Smooth muscle cell (in vitro differentiated cells): ENCODE measurements at regions not wholly inside any gene's neighbourhood (a gene's known extent, or its start where the extent isn't known, plus 50 kb on each side); places are given as distances from the start of the nearest gene placed in this dataset.

Experiments
- DNase-seq: peaks from one replicate; lab custom pipeline; 2025; ENCODE audit not compliant: unreplicated experiment; lab: John Stamatoyannopoulos, UW
- H2AFZ ChIP-seq: fragments of 200-600 bp; sonication (generic); 2 replicates; pipeline ENCODE4 v1.6.0; 2016; ENCODE audit warnings: antibody characterized with exemption, low read depth, mild to moderate bottlenecking
- H3F3A ChIP-seq: fragments of 200-600 bp; sonication (generic); 2 replicates; pipeline ENCODE4 v1.6.0; 2017; ENCODE audit warnings: antibody characterized with exemption, low read depth
- H3K27ac ChIP-seq: fragments of 200-600 bp; sonication (generic); 2 replicates; pipeline ENCODE4 v1.5.1; 2016; ENCODE audit warnings: low read depth, mild to moderate bottlenecking
- H3K27me3 ChIP-seq: fragments of 200-600 bp; sonication (generic); 2 replicates; pipeline ENCODE4 v1.6.1; 2016; ENCODE audit warnings: low read depth, mild to moderate bottlenecking
- H3K36me3 ChIP-seq: fragments of 200-600 bp; sonication (generic); 2 replicates; pipeline ENCODE4 v1.5.1; 2016; ENCODE audit warnings: low read depth
- H3K4me1 ChIP-seq: fragments of 200-600 bp; sonication (generic); 2 replicates; pipeline ENCODE4 v1.5.1; 2016; ENCODE audit warnings: low read depth
- H3K4me2 ChIP-seq: fragments of 200-600 bp; sonication (generic); 2 replicates; pipeline ENCODE4 v1.6.0; 2016; ENCODE audit warnings: mild to moderate bottlenecking
- H3K4me3 ChIP-seq: fragments of 200-600 bp; sonication (generic); 2 replicates; pipeline ENCODE4 v1.5.1; 2016; ENCODE audit warnings: mild to moderate bottlenecking
- H3K79me2 ChIP-seq: fragments of 200-600 bp; sonication (generic); 2 replicates; pipeline ENCODE4 v1.6.0; 2016; ENCODE audit warnings: low read depth, mild to moderate bottlenecking
- H3K9ac ChIP-seq: fragments of 200-600 bp; sonication (generic); 2 replicates; pipeline ENCODE4 v1.6.0; 2016; ENCODE audit warnings: low read depth
- H3K9me3 ChIP-seq: fragments of 200-600 bp; sonication (generic); replicated peaks from 2 replicates; pipeline ENCODE4 v1.5.1; 2016; ENCODE audit warnings: low read depth
- H4K20me1 ChIP-seq: fragments of 200-600 bp; sonication (generic); 2 replicates; pipeline ENCODE4 v1.6.0; 2016; ENCODE audit warnings: low read depth
- WGBS: methylation state at CpG from one replicate; pipeline ENCODE4 v1.1.7; 2016; ENCODE audit warnings: low lambda C conversion rate; 5-methylcytosine and 5-hydroxymethylcytosine counted together
- TF ChIP-seq, protein P1 (sequence below): fragments of 200-600 bp; sonication (generic); IDR thresholded peaks from 2 replicates; pipeline ENCODE4 v1.5.1; 2017; ENCODE audit warnings: borderline replicate concordance, mild to moderate bottlenecking, antibody characterized with exemption; ENCODE audit not compliant: insufficient read depth, poor library complexity, severe bottlenecking

DNA sequence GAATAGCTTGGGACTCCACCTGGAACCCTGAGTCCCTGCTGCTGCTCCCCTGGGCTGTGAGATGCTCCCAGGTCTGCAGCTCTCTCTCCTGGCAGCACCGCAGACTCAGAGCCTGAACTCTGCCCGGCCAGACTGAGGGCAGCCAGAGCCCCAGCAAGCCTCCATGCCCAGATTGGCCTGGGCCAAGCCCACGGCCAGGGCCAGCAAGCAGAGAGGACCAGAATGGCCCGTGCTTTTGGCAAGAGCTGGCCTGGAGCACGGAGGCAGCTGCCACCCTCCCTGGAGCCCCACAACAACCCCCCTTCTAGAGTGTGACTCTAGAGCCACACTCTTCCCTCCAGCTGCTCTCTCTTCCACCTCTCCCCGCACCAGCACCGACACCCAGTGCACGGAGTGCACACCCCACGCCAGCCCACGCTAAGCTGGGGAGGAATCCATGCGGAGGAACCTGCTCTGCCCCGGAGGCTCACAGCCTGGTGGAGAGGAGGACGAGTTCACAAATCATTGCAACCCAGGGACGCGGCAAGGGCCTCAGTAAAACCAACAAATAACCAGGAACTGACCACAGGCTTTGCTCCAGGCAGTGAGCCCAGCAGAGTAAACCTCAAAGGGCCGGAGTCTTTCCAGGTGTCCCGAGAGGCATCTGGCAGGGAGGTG lies 110.3 kb downstream of the HMX1 start:
- TF ChIP-seq, protein P1, sequence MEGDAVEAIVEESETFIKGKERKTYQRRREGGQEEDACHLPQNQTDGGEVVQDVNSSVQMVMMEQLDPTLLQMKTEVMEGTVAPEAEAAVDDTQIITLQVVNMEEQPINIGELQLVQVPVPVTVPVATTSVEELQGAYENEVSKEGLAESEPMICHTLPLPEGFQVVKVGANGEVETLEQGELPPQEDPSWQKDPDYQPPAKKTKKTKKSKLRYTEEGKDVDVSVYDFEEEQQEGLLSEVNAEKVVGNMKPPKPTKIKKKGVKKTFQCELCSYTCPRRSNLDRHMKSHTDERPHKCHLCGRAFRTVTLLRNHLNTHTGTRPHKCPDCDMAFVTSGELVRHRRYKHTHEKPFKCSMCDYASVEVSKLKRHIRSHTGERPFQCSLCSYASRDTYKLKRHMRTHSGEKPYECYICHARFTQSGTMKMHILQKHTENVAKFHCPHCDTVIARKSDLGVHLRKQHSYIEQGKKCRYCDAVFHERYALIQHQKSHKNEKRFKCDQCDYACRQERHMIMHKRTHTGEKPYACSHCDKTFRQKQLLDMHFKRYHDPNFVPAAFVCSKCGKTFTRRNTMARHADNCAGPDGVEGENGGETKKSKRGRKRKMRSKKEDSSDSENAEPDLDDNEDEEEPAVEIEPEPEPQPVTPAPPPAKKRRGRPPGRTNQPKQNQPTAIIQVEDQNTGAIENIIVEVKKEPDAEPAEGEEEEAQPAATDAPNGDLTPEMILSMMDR: no peak
- no peaks in the 10 kb centered on the region for H3K36me3 ChIP-seq
- H3K4me2 ChIP-seq: no peak overlapping the region
- H3K4me1 ChIP-seq: no peaks in the 10 kb centered on the region
- 78% methylated on average over 17 of the region's 17 CpGs for WGBS
- H3K27ac ChIP-seq: no peak overlapping the region
- no peak overlapping the region for H3K9ac ChIP-seq
- H4K20me1 ChIP-seq: no peaks in the 10 kb centered on the region
- H3K9me3 ChIP-seq: no peaks in the 10 kb centered on the region
- no peaks in the 10 kb centered on the region for H3K27me3 ChIP-seq
- H2AFZ ChIP-seq: no peak overlapping the region
- DNase-seq: no peak
- H3F3A ChIP-seq: no peaks in the 10 kb centered on the region
- H3K79me2 ChIP-seq: no peaks in the 10 kb centered on the region
- no peak overlapping the region for H3K4me3 ChIP-seq

DNA sequence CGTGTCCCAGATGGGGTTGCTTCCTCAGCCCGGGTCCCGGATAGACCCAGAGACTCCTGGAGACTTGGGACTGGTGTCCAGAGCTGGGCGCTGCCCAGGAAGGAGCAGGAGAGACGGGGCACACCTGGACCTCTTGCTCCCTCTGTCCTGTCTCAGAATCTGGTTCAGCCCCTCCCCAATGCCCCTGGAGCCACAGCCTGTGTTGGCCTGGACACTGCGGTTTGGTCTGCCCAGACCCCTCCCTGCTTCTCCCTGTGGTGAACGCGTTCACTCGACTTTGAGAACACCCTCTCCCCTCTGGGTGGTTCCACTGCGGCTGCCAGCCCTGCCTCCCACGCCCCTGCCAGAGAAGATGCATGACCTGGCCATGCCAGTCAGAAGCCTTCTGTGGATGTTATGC lies 111.1 kb downstream of the HMX1 start:
- TF ChIP-seq, protein P1: no peak
- Histone ChIP-seq H3K27ac (no peak overlapping the region), H3K9me3 (no peaks in the 10 kb centered on the region), H3K4me2 (no peak overlapping the region), H3F3A (no peaks in the 10 kb centered on the region), H4K20me1 (no peaks in the 10 kb centered on the region), H3K36me3 (no peaks in the 10 kb centered on the region), H3K27me3 (no peaks in the 10 kb centered on the region), H3K4me1 (no peaks in the 10 kb centered on the region), H3K4me3 (no peak overlapping the region), H3K79me2 (no peaks in the 10 kb centered on the region), H2AFZ (no peak overlapping the region), H3K9ac (no peak overlapping the region)
- WGBS: 85% methylated on average over 11 of the region's 11 CpGs
- DNase-seq: no peak

DNA sequence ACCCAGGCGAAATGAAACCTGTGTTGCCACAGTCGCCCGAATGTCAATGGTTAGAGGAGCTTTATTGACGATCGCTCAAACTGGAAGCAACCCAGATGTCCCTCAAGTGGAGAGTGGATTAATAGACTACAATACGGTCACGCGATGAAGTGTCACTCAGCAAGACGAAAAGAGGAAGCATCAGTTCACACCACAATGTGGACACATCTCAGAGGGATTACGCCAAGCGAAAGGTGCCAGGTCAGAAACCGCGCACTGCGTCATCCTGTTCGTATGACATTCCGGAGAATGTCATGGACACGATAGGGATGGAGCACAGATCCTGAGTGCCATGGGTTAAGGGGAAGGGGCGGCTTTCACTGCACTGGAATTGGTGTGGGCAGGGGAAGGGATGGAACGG lies 111.7 kb downstream of the HMX1 start:
- Histone ChIP-seq H3K27me3 (no peaks in the 10 kb centered on the region), H3K36me3 (no peaks in the 10 kb centered on the region), H3K4me2 (no peak overlapping the region), H3K9me3 (no peaks in the 10 kb centered on the region), H3K4me3 (no peak overlapping the region), H3K4me1 (no peaks in the 10 kb centered on the region), H3K79me2 (no peaks in the 10 kb centered on the region), H3K9ac (no peak overlapping the region), H4K20me1 (no peaks in the 10 kb centered on the region), H3F3A (no peaks in the 10 kb centered on the region), H3K27ac (no peak overlapping the region), H2AFZ (no peak overlapping the region)
- no peak for DNase-seq
- WGBS: 84% methylated on average over 19 of the region's 19 CpGs
- TF ChIP-seq, protein P1: no peak

DNA sequence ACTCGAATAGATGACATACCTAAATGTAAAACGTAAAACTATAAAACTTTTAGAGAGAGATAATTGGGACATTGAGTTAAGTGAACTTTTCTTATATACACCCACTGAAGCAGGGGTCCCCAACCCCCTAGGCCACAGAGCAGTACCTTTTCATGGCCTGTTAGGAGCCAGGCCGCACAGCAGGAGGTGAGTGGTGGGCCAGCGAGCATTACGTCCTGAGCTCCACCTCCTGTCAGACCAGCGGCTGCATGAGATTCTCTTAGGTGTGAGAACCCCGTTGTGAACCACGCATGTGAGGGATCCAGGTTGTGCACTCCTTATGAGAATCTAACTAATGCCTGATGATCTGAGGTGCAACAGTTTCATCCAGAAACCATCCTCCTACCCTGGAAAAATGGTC lies 114.8 kb downstream of the HMX1 start:
- Histone ChIP-seq H2AFZ (no peak overlapping the region), H3K4me3 (no peak overlapping the region), H3K27ac (no peak overlapping the region), H4K20me1 (no peaks in the 10 kb centered on the region), H3K27me3 (peaks cover 17% of the 10 kb centered on the region), H3K4me2 (no peak overlapping the region), H3K9me3 (no peaks in the 10 kb centered on the region), H3K9ac (no peak overlapping the region), H3K79me2 (no peaks in the 10 kb centered on the region), H3F3A (no peaks in the 10 kb centered on the region), H3K4me1 (no peaks in the 10 kb centered on the region), H3K36me3 (no peaks in the 10 kb centered on the region)
- DNase-seq: no peak
- WGBS: 77% methylated on average over 8 of the region's 8 CpGs
- TF ChIP-seq, protein P1: no peak
